HG03097 (cell line): ENCODE measurements at regions not wholly inside any gene's neighbourhood (a gene's known extent, or its start where the extent isn't known, plus 50 kb on each side); places are given as distances from the start of the nearest gene placed in this dataset.
"Not testable (repeated sequence)": the region's sequence is repeated elsewhere in the genome, so short reads cannot be mapped to it uniquely, and the experiment has no call there.

Source experiments
- ATAC-seq: cut with Tn5 transposase; IDR thresholded peaks from one replicate; pipeline ENCODE4 v1.9.1; 2021; ENCODE audit not compliant: unreplicated experiment, low FRiP score

DNA sequence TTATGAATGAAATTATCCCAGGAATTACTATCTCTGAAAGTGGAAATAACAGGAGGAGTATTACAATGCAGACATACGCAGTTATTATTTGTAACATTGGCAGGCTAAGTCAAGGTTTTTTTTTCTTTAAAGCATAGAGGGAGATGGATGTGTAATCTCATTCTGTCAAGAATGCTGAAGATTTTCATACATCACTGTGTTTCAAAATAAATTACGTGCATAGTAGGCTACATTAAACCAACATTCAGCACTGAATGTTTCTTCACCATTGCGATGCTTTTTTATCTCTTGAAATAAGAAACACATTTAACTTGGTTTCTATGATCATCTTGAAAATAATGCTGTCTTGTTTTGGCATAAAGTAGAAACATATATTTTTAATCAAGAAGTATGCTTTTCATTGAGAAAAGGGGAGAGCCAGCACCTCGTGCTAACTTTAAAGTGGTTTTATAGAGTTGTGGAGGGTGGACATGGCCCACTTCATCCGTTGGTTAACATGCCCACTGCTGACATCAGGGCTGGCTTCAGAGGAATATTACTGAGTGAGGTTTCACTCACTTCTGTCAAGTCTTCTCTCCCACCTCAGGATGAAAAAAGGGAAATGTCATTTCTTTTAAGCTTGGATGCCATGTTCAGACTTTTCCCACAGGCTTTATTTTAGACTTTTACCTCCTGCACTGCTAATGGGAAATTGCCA lies 203.6 kb upstream of the MEF2C start:
- ATAC-seq, result no peak

DNA sequence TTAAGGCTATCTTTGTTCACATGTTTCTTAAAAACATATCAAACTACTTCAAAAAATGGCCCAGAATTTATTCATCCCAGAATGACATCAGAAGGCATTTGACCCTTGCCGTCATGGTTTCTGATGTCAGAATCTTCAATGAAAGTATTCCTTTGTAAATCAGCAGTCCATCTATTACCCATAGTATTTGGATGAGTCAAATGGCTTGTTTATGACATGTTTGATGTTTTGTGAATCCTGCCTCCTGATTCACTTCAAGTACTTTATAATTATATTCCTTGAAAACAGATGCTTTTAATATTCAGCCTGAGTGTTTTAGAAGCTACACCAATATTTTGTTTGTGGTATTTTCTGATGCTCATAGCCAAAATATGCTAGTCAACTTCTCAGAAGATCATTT lies 200.8 kb upstream of the MEF2C start:
- ATAC-seq, result no peak

DNA sequence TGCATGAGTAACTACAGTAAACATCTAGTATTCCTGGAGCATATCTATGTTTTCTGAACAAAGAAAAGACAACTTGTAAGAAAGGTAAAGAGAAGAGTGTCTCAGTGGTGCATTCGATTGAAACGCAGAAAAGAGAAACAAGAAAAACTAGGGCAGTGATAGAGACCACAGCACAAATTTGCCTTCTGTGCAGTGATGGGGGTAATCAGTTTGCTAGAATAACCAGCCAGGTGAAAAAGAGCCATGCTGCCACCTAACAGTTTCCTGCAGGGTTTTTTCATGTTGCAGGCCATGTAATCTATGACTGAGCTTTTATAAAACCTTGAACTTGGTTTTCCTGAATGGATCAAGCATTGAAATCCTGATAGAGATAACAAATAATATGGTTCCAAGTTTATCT lies 198.4 kb upstream of the MEF2C start:
- ATAC-seq, result peak; percentile 69

DNA sequence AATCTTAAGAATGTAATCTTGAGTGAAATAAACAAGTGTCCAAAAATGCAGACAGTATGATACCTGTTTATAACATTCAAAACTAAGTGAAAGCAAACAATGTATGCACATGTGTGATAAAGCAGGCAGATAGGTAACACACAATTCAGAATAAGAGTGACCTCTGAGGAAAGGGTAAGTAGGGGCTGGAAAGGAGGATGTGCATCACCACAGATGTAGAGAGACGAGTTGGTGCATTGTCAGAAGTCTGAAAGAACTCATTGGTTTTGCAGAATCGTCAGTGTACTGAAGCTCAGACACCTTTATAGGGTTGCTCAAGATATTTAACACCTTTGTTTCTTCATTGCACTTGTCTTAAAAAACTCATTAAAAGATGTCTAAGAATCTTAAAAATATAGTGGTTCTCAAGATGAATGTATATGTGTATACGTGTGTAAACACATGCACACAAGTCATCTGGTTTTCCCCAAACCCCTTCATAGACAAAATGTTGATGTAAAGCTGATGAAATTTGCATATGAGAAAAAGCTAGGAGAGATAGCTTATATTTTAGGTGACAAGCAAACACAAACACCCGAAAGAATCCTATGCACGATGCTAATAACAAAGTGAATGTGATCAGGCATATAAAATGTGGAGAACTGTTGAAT lies 197.6 kb upstream of the MEF2C start:
- ATAC-seq, result no peak

DNA sequence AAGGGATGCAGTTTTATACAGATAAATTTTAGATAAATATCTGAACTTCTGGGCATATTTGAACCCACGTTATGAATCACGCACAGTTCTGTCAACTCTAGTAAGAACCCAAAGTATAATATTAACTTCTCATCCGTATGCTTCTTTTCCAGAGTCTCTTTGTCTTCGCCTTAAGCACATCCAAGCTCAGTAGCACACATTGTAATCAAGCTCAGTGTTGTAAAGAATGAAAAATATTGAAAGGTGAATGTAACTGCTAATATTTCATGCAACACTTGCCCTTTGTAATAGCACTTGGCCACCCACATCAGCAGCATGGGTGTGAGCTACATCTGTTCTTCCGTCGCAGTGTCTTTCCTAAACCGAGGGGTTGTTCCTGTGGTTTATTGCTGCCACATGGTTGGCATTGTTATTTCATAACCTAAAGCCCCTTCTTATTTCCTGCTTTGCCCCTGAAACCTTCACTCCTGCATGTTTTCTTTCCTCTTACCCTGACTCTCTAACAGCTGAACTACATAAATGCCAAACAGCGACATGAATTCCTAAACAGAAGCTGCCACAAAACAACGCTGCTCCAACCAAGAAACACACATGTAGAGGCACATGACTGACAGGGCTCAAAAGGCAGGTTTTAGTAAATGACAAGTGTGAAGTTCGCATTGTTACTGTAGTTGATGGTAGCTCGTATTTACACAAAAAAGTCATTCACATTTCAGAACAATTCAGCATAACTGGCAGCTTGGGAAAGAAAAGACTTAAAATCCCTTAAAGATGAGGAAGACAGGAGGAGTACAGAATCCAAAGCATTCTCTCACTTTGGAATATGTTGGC lies 190.1 kb upstream of the MEF2C start:
- ATAC-seq, result no peak

DNA sequence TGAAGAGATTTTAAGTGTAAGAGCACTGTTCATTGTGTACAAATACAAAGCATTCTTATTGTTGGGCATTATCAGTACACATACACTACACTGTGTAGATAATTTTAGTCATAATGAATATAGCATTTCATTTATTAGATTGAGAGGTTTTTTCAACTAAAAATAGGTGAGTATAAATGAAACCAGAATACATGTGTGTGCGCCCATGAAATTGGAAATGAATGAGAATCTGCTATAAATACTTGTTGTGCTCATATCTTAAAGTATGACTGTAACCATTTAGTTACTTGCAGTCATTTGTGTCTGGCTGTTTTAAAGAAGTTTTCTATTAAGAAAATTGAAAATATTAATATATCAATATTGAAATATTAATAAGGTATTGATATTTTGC lies 189.0 kb upstream of the MEF2C start:
- ATAC-seq, result peak; percentile 40

DNA sequence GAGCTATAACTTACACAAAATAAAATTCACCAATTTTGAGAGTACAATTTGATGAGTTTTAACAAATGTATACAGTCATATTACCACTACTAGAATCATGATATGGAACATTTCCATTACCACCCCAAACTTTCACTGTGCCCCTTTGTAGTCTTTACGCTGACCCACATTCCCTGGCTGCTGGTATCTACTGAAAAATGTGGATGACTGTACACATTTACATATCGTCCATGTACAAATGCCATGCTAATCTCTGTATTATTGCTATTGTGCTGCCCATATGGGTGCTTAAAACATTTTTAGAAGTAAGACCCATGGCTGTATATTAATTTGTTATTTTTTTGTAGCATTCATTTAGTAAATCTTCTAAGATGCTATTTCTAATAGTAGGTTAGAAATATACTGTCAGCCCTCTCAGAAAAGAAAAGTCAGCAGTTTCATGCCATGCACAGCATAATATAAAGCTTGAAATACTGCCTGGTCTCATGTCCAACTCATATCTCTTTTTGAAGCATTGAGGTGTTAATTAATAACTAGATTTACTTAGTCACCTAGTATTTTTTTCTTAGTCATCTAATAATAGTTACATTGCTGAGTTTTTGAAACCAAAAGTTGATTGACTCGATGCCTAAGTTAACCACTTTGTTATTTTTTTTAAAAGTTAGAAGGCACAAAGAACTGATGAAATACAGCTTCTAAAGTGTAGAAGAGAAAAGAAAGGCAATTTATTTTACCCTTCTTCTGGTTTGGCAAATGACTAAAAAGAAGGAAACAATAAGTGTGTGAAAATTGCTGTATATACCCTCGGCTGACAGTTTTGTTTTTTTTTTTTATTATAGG lies 188.3 kb upstream of the MEF2C start:
- peak; percentile 76 for ATAC-seq

DNA sequence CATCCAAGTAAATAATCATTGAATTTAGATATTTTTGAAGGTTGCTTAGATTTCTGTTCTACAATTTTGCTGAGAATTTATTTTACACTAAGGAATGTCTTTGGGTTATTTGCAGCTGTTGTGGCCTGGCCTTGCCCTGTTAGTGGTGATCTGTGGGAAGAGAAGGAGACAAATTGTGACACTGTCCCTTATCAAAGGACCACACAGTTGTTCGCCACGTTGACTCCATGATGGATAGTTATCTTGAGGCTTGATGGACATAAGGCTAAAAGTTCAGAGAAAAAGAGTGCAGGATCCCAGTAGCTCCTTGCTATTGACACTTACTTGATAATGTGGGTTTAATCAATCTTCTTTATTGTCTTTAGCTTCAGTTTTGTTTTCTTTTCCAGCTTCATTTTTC lies 186.6 kb upstream of the MEF2C start:
- no peak for ATAC-seq

DNA sequence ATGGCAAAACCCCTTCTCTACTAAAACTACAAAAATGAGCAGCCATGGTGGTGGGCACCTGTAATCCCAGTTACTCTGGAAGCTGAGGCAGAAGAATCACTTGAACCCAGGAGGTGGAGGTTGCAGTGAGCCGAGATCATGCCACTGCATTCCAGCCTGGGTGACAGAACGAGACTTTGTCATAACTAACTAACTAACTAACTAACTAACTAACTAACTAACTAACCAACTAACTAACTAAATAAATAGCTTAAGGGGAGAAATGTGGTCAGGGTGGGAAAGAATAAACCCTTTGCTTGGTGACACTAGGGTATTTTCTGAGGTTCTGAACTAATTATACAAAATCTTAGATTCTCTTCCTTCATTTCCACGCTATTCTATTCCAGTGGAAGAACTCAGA lies 184.4 kb upstream of the MEF2C start:
- no peak for ATAC-seq

DNA sequence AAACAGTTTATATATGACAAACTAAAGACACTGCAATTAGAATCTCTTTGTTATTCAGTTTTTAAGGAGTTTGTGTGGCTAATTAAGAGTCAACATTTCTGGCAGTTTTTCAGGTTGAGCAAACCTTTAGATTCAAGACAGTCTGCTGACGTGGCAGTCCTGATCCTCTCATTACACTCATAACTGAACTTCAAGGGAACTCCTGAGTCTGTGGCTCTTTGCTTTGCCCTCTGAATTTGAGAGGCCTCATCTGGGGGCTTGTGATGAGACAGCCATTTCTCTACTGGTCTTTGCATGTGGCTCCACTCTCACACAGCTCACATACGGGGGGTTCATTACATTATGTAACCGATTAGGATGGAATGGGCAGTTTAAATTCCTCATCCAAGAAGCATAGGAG lies 182.9 kb upstream of the MEF2C start:
- ATAC-seq, result peak; percentile 49

DNA sequence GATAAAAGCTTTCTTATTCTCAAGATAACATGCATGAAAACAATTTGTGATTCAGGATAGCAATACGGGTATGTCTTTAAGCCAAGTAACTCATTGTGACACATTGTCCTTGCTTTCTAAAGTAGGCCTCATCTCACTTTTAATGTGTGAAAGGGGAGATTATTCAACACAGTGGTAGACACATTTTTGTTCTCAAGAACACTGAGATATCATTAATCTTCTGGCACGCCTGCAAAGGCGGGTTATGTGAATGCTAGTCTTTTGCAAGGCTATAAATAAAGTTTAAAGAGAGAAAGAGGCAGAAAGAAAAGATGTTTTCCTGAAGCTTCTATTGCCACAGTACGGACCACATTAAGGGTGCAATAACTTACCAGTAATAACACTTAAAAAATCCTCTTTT lies 181.8 kb upstream of the MEF2C start:
- ATAC-seq, result no peak

DNA sequence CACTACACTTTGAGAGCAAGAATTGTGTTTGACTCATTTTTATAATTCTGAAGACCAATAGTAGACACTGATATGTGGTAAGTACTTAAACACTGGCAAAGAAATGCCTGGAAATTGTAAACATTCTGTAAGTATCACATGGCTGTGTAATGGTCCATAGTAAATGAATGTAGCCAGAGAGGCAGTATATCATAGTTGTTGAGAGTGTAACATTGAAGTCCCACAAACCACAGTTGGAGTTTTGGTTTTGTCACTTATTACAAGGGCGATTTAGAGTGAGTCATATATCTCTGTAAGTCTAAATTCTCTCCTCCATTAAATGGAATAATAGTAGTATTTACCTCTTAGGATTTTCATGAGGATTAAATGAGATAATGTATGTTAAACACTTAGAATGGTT lies 181.1 kb upstream of the MEF2C start:
- peak; percentile 54 for ATAC-seq

DNA sequence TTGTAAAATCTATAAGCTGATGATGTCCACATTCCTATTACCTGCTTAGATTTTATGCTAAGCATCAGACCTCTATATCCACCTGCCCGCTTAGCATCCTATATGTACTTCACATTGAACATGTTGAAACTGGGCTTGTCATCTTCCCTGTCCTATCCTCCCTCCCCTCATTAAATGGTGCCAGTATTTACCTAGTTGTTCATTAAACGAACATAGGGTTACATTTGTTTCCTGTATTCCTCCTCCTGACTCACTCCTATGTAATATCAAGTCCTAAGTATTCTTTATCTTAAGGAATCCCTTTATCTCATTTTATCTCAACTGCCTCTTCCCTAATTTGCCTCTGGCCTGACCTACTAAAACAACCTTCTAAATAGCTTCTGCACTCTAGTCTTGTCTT lies 177.8 kb upstream of the MEF2C start:
- ATAC-seq, result no peak

DNA sequence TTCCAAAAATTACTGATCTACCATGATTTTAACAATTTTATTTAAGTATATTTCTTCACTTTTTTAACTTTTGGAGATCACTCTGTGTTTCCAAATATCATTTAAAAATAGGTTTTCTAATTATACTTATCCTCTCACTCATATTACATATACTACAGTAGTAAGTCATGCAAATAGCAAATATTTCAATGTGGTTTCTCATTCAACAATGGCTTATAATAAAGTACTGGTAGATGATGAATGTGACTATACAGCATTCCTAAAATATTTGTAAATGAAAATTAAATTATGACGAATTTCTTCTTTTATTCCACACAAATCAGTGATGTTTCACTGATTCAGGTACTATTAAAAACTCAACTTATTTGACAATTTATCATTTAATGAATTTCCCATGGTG lies 176.3 kb upstream of the MEF2C start:
- no peak for ATAC-seq

DNA sequence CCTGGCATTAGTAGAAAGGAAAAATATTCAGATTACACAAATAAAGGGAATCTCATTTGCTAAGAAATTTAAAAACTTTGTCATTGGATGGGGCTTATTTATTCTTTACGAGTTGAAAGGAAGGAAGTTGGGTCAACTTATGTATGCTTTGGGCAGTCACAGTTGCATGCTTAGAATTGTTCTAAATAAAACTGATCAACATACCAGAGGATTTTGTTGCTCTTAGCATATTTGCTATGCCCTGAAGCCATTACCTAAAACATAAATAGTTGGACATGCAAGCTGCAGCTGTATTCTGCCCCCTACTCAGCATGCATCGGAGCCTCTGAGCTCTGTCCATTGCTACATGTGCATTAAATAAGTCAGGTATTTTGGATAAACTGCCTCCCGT lies 172.7 kb upstream of the MEF2C start:
- ATAC-seq, result no peak

DNA sequence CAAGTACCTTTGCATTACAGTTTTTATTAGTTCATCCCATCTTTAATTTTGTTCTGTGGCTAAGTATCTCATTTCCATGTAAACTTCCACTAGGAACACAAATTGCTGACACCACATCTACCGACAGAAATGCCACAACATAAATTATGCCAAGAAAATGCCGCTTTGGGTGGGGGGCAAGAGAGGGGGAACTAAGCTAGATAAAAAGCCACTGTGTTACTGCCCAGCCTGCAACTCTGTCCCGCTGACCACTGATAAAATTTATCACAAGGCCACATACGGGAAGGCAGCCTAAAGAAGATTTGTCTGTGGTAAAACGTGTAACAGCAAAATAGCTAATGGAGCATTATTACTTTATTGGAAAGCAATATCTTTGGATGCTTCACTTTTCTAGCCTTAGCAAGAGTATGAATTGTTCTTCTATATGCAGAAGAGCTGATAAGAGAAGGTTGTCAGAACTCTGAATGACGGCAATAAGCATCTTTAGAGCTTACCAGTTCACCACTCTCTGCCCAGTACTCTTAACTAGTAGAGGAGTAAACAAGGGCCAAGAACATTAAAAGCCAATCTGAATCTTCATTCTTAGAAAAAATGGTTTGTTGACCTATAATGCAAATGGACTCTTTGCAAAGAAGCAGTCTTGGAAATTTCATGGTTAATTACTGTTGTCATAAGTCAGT lies 172.2 kb upstream of the MEF2C start:
- ATAC-seq, result no peak

DNA sequence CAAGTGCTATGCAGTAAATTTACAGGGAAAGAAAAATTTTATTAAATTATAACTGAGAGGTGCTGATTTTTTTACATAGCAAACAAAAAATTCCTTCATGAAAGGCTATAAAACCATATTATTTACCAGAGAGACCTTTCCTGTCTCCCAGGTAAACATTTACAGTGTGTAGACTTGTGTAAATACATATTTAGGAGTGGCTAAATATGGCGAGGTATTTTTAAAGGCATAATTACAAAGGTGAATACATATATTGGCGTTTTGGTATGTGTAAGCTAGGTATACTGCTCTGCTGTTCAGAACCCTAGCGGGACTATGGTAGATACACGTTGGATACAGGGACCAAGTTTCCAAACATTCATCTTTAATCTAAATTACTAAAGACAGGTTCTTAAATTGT lies 170.6 kb upstream of the MEF2C start:
- no peak for ATAC-seq

DNA sequence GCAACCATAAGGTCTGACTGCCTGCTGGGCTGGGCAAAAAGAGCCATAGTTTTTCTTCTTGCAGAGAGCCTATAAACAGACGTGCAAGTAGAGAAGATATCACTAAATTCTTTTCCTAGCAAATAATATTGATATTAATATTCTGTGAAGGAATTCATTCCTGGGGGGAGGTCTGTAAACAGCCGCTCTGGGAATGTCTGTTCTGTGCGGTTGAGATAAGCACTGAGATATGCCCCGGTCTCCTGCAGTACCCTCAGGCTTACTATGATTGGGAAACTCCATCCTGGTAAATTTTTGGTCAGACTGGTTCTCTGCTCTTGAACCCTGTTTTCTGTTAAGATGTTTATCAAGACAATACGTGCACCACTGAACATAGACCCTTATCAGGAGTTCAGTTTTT lies 167.1 kb upstream of the MEF2C start:
- ATAC-seq, result not testable (repeated sequence)

DNA sequence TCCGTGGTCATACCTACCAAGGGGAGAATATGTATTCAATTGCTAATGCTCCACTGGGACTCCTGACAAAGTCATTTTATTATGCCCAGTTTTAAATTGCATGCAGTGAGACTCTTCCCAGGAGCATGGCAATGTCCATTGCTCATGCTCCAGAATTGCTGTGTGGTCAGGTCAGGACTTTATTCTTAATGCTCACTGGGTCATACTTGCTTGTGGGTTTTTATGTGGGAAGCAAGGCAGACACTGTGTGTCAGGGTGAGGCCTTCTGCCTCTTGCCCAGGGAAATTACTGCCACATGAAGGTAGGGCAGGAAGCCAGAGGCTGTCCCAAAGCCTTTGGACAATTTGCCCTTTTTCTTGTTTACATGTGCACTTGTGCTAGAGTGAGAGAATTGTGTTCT lies 164.6 kb upstream of the MEF2C start:
- no peak for ATAC-seq

DNA sequence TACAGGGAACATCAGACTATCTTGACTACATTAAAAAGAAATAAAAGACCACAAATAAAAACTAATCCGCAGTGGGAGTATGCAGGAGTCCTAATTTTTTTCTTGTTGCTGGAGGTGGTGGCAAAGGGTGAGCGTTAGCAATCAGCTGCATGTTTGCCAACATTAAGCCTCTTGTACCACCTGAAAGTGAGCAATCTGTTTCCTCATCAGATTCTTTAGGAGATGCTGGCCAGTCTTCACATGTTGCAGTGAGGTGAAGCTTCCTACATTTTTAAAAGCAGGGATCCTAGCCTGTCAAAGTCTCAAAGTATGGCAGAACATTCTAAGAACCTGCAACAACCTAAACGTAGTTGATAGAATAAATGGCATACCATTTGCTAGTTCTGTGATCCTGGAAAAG lies 162.2 kb upstream of the MEF2C start:
- ATAC-seq, result no peak
